H1 (cell line): ENCODE measurements at regions not wholly inside any gene's neighbourhood (a gene's known extent, or its start where the extent isn't known, plus 50 kb on each side); places are given as distances from the start of the nearest gene placed in this dataset.

ENCODE experiments used
- BCL11A ChIP-seq, 2 experiments: IDR thresholded peaks; one replicate each; pipeline ENCODE4 v1.6.1; 2011; ENCODE audit warnings: low read depth in 2 of 2, low read length in 2 of 2, mild to moderate bottlenecking in 2 of 2
- GTF2F1 ChIP-seq: IDR thresholded peaks from 2 replicates; pipeline ENCODE4 v1.6.1; 2012; ENCODE audit warnings: low read depth, low read length, improper control_type of control experiment, borderline replicate concordance
- KDM1A ChIP-seq: fragments of 200-600, 300-600 bp; sonication (generic); IDR thresholded peaks from 2 replicates; pipeline ENCODE4 v1.7.1; 2016; ENCODE audit warnings: mild to moderate bottlenecking, low read length, borderline replicate concordance
- MAFK ChIP-seq: IDR thresholded peaks from 2 replicates; pipeline ENCODE4 v1.6.1; 2012; ENCODE audit warnings: low read depth, mild to moderate bottlenecking, improper control_type of control experiment, low read length
- SAP30 ChIP-seq: fragments of 300-600 bp; sonication (generic); IDR thresholded peaks from 2 replicates; pipeline ENCODE4 v1.7.1; 2012; ENCODE audit warnings: low read length, moderate library complexity, mild to moderate bottlenecking, inconsistent platforms; ENCODE audit not compliant: insufficient read depth, insufficient replicate concordance
- SIN3A ChIP-seq, 2 experiments: IDR thresholded peaks in 1 of 2; conservative IDR thresholded peaks in 1 of 2; 2 replicates each; pipeline ENCODE4 v1.6.1; 2011 to 2012; ENCODE audit warnings: low read length in 2 of 2, improper control_type of control experiment in 1 of 2, low read depth in 1 of 2, mild to moderate bottlenecking in 1 of 2
- SP2 ChIP-seq: IDR thresholded peaks from 2 replicates; pipeline ENCODE4 v1.6.1; 2012; ENCODE audit warnings: mild to moderate bottlenecking, low read length, inconsistent platforms
- YY1 ChIP-seq: IDR thresholded peaks from 2 replicates; pipeline ENCODE4 v1.6.1; 2011; ENCODE audit warnings: low read depth, mild to moderate bottlenecking, low read length
- TF ChIP-seq, protein P1 (sequence below): fragments of 300-600 bp; sonication (generic); IDR thresholded peaks from 2 replicates; pipeline ENCODE4 v1.7.1; 2012; ENCODE audit warnings: low read length, moderate library complexity, mild to moderate bottlenecking, inconsistent platforms; ENCODE audit not compliant: insufficient replicate concordance

DNA sequence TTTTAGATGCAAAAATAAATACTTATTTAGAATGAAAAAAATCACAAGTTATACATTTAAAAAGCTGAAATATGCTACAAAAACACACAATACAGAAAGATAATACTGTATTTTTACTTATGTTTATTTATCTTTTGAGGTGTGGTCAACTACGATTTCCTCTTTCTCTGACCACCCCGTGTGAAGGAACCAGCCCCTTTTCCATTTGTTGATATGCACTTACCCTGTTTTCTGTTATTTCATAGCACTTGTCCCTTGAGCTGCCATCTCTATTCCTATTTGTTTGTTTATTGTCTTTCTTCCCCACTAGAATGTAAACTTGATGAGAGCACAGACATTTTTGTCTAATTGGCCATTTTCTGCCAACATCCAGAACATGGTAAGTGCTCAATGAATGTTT is 460.5 kb upstream of the TRIB2 start (continued):
- TF ChIP-seq, protein P1, sequence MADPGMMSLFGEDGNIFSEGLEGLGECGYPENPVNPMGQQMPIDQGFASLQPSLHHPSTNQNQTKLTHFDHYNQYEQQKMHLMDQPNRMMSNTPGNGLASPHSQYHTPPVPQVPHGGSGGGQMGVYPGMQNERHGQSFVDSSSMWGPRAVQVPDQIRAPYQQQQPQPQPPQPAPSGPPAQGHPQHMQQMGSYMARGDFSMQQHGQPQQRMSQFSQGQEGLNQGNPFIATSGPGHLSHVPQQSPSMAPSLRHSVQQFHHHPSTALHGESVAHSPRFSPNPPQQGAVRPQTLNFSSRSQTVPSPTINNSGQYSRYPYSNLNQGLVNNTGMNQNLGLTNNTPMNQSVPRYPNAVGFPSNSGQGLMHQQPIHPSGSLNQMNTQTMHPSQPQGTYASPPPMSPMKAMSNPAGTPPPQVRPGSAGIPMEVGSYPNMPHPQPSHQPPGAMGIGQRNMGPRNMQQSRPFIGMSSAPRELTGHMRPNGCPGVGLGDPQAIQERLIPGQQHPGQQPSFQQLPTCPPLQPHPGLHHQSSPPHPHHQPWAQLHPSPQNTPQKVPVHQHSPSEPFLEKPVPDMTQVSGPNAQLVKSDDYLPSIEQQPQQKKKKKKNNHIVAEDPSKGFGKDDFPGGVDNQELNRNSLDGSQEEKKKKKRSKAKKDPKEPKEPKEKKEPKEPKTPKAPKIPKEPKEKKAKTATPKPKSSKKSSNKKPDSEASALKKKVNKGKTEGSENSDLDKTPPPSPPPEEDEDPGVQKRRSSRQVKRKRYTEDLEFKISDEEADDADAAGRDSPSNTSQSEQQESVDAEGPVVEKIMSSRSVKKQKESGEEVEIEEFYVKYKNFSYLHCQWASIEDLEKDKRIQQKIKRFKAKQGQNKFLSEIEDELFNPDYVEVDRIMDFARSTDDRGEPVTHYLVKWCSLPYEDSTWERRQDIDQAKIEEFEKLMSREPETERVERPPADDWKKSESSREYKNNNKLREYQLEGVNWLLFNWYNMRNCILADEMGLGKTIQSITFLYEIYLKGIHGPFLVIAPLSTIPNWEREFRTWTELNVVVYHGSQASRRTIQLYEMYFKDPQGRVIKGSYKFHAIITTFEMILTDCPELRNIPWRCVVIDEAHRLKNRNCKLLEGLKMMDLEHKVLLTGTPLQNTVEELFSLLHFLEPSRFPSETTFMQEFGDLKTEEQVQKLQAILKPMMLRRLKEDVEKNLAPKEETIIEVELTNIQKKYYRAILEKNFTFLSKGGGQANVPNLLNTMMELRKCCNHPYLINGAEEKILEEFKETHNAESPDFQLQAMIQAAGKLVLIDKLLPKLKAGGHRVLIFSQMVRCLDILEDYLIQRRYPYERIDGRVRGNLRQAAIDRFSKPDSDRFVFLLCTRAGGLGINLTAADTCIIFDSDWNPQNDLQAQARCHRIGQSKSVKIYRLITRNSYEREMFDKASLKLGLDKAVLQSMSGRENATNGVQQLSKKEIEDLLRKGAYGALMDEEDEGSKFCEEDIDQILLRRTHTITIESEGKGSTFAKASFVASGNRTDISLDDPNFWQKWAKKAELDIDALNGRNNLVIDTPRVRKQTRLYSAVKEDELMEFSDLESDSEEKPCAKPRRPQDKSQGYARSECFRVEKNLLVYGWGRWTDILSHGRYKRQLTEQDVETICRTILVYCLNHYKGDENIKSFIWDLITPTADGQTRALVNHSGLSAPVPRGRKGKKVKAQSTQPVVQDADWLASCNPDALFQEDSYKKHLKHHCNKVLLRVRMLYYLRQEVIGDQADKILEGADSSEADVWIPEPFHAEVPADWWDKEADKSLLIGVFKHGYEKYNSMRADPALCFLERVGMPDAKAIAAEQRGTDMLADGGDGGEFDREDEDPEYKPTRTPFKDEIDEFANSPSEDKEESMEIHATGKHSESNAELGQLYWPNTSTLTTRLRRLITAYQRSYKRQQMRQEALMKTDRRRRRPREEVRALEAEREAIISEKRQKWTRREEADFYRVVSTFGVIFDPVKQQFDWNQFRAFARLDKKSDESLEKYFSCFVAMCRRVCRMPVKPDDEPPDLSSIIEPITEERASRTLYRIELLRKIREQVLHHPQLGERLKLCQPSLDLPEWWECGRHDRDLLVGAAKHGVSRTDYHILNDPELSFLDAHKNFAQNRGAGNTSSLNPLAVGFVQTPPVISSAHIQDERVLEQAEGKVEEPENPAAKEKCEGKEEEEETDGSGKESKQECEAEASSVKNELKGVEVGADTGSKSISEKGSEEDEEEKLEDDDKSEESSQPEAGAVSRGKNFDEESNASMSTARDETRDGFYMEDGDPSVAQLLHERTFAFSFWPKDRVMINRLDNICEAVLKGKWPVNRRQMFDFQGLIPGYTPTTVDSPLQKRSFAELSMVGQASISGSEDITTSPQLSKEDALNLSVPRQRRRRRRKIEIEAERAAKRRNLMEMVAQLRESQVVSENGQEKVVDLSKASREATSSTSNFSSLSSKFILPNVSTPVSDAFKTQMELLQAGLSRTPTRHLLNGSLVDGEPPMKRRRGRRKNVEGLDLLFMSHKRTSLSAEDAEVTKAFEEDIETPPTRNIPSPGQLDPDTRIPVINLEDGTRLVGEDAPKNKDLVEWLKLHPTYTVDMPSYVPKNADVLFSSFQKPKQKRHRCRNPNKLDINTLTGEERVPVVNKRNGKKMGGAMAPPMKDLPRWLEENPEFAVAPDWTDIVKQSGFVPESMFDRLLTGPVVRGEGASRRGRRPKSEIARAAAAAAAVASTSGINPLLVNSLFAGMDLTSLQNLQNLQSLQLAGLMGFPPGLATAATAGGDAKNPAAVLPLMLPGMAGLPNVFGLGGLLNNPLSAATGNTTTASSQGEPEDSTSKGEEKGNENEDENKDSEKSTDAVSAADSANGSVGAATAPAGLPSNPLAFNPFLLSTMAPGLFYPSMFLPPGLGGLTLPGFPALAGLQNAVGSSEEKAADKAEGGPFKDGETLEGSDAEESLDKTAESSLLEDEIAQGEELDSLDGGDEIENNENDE = no peak
- no peak for TF ChIP-seq MAFK
- no peak for TF ChIP-seq SAP30
- TF ChIP-seq YY1 = no peak
- no peak for TF ChIP-seq BCL11A (IDR thresholded peaks at IDR 0.05; ENCODE audit: low read depth in 2 of 2, low read length in 2 of 2)
- TF ChIP-seq SP2 = no peak
- no peak for TF ChIP-seq SIN3A (conservative IDR thresholded peaks at IDR 0.05 in 1 of 2, IDR thresholded peaks at IDR 0.05 in 1 of 2; ENCODE audit: low read depth in 1 of 2, low read length in 2 of 2)
- no peak for TF ChIP-seq GTF2F1
- no peak for TF ChIP-seq KDM1A
